NK-92 (cell line): ENCODE measurements at regions not wholly inside any gene's neighbourhood (a gene's known extent, or its start where the extent isn't known, plus 50 kb on each side); places are given as distances from the start of the nearest gene placed in this dataset.
"Not testable (repeated sequence)": the region's sequence is repeated elsewhere in the genome, so short reads cannot be mapped to it uniquely, and the experiment has no call there.

Experiments used
- DNase-seq: peaks from one replicate; lab custom pipeline; 2025; ENCODE audit not compliant: unreplicated experiment; lab: John Stamatoyannopoulos, UW

- DNase-seq: no peak
Measured at GRCh38 chr22:47370448-47371262, 608.2 kb downstream of the TBC1D22A start.

GRCh38 chr22:47369431-47370015 lies 607.1 kb downstream of the TBC1D22A start:
- no peak for DNase-seq

GRCh38 chr22:47369020-47369419 lies 606.6 kb downstream of the TBC1D22A start:
- DNase-seq: no peak

- no peak for DNase-seq
Measured at GRCh38 chr22:47367993-47368945, 605.8 kb downstream of the TBC1D22A start.

- DNase-seq: no peak
Measured at GRCh38 chr22:47367107-47367690, 604.7 kb downstream of the TBC1D22A start.

GRCh38 chr22:47366026-47366767 lies 603.7 kb downstream of the TBC1D22A start:
- DNase-seq: no peak

- DNase-seq: no peak
Measured at GRCh38 chr22:47361247-47361646, 598.8 kb downstream of the TBC1D22A start.

- DNase-seq: no peak
Measured at GRCh38 chr22:47357493-47357892, 595.0 kb downstream of the TBC1D22A start.

- no peak for DNase-seq
Measured at GRCh38 chr22:47357086-47357485, 594.6 kb downstream of the TBC1D22A start.

- no peak for DNase-seq
Measured at GRCh38 chr22:47356511-47357011, 594.1 kb downstream of the TBC1D22A start.

GRCh38 chr22:47355776-47356510 lies 593.5 kb downstream of the TBC1D22A start:
- DNase-seq: no peak

GRCh38 chr22:47355388-47355725 lies 592.9 kb downstream of the TBC1D22A start:
- DNase-seq: no peak

GRCh38 chr22:47354668-47355387 lies 592.4 kb downstream of the TBC1D22A start:
- no peak for DNase-seq

- DNase-seq: no peak
Measured at GRCh38 chr22:47352920-47353700, 590.7 kb downstream of the TBC1D22A start.

- no peak for DNase-seq
Measured at GRCh38 chr22:47351836-47352579, 589.6 kb downstream of the TBC1D22A start.

- DNase-seq: not testable (repeated sequence)
Measured at GRCh38 chr22:47346287-47346686, 583.8 kb downstream of the TBC1D22A start.

- DNase-seq: no peak
Measured at GRCh38 chr22:47345025-47345424, 582.6 kb downstream of the TBC1D22A start.

GRCh38 chr22:47344414-47344813 lies 582.0 kb downstream of the TBC1D22A start:
- DNase-seq: no peak
